ENCODE measurements at regions not wholly inside any gene's neighbourhood (a gene's known extent, or its start where the extent isn't known, plus 50 kb on each side); places are given as distances from the start of the nearest gene placed in this dataset.

GRCh38 chr16:80463751-80464495 lies 76.9 kb upstream of the DYNLRB2 start:
- no peak overlapping the region for H3K4me3 ChIP-seq (ENCODE audit: low read depth, low read length)
- in situ Hi-C loops (cut with HindIII; ENCODE audit: low sequenced_read_pairs): no loop called here
- no peak for TF ChIP-seq CTCF (IDR thresholded peaks at IDR 0.05; ENCODE audit: low read depth, low read length)
- no peak for DNase-seq (ENCODE audit: low read depth, low spot score)

GRCh38 chr16:80463326-80463725 lies 77.5 kb upstream of the DYNLRB2 start:
- TF ChIP-seq CTCF (IDR thresholded peaks at IDR 0.05; ENCODE audit: low read depth, low read length): no peak
- in situ Hi-C loops (cut with HindIII; ENCODE audit: low sequenced_read_pairs): no loop called here
- DNase-seq (ENCODE audit: low read depth, low spot score): no peak
- H3K4me3 ChIP-seq (ENCODE audit: low read depth, low read length): no peak overlapping the region

GRCh38 chr16:80462917-80463316 lies 77.9 kb upstream of the DYNLRB2 start:
- no peak overlapping the region for H3K4me3 ChIP-seq (ENCODE audit: low read depth, low read length)
- in situ Hi-C loops (cut with HindIII; ENCODE audit: low sequenced_read_pairs): no loop called here
- DNase-seq (ENCODE audit: low read depth, low spot score): no peak
- no peak for TF ChIP-seq CTCF (IDR thresholded peaks at IDR 0.05; ENCODE audit: low read depth, low read length)

DNA sequence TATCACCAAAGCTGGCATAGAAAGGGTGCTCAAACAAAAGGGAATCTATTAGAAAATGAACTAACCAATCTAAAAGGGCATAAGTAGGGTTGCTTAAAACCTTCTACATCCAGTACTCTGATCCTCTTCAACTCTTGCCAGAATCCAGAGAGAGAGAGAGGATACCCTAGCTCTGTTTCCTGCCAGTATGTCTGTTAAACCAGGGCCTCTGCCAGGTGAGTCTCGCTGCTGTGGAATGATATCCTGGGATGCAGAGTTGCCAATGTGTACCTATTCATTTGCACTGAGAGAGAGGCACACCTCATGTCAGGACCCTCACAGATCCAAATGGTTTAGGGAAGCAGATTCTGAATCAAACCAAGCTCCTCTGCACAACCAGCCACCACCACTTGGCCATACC lies 79.8 kb upstream of the DYNLRB2 start:
- no peak for TF ChIP-seq CTCF (IDR thresholded peaks at IDR 0.05; ENCODE audit: low read depth, low read length)
- in situ Hi-C loops (cut with HindIII; ENCODE audit: low sequenced_read_pairs): no loop called here
- no peak for DNase-seq (ENCODE audit: low read depth, low spot score)
- no peak overlapping the region for H3K4me3 ChIP-seq (ENCODE audit: low read depth, low read length)

GRCh38 chr16:80459966-80460365 lies 80.8 kb upstream of the DYNLRB2 start:
- DNase-seq (ENCODE audit: low read depth, low spot score): no peak
- TF ChIP-seq CTCF (IDR thresholded peaks at IDR 0.05; ENCODE audit: low read depth, low read length): no peak
- in situ Hi-C loops (cut with HindIII; ENCODE audit: low sequenced_read_pairs): no loop called here
- H3K4me3 ChIP-seq (ENCODE audit: low read depth, low read length): no peak overlapping the region

DNA sequence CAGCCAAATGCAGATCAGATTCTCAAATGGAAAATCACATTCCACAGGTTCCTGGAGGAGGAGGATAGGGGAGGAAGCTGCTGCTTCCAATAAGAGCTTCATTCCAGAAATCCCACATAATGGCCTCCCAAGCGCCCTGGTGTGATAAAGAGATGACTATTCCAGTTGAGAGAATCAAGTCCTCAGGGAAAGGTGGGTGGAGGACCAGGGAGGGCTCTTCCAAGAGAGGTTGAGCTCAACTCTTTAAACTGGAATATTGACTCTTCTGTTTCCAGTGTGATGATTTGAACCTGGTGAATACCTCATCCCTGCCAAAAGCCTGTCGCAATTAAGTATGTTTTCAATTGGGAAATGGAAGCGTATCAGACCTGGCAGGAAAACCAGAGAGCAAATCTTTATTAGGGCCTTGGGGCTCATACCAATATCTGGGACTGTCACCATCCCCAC lies 81.4 kb upstream of the DYNLRB2 start:
- no peak for DNase-seq (ENCODE audit: low read depth, low spot score)
- TF ChIP-seq CTCF (IDR thresholded peaks at IDR 0.05; ENCODE audit: low read depth, low read length): no peak
- in situ Hi-C loops (cut with HindIII; ENCODE audit: low sequenced_read_pairs): no loop called here
- H3K4me3 ChIP-seq (ENCODE audit: low read depth, low read length): no peak overlapping the region
